IPS-18a (cell line): ENCODE measurements at regions not wholly inside any gene's neighbourhood (a gene's known extent, or its start where the extent isn't known, plus 50 kb on each side); places are given as distances from the start of the nearest gene placed in this dataset.

Experiments
- H3K27ac ChIP-seq: one replicate; pipeline ENCODE4 v1.5.1; 2013; ENCODE audit warnings: low read length
- H3K27me3 ChIP-seq: one replicate; pipeline ENCODE4 v1.6.1; 2013; ENCODE audit warnings: mild to moderate bottlenecking, low read length; ENCODE audit not compliant: control insufficient read depth, insufficient read depth
- H3K36me3 ChIP-seq: one replicate; pipeline ENCODE4 v1.6.1; 2013; ENCODE audit warnings: low read depth, low read length; ENCODE audit not compliant: control insufficient read depth
- H3K4me1 ChIP-seq: one replicate; pipeline ENCODE4 v1.6.1; 2013; ENCODE audit warnings: low read depth, low read length; ENCODE audit not compliant: control insufficient read depth
- H3K4me3 ChIP-seq: one replicate; pipeline ENCODE4 v1.5.1; 2013; ENCODE audit warnings: low read length
- H3K9ac ChIP-seq: one replicate; pipeline ENCODE4 v1.6.1; 2013; ENCODE audit warnings: mild to moderate bottlenecking, low read length, moderate library complexity
- H3K9me3 ChIP-seq: one replicate; pipeline ENCODE4 v1.6.1; 2013; ENCODE audit warnings: low read depth, low read length; ENCODE audit not compliant: control insufficient read depth

DNA sequence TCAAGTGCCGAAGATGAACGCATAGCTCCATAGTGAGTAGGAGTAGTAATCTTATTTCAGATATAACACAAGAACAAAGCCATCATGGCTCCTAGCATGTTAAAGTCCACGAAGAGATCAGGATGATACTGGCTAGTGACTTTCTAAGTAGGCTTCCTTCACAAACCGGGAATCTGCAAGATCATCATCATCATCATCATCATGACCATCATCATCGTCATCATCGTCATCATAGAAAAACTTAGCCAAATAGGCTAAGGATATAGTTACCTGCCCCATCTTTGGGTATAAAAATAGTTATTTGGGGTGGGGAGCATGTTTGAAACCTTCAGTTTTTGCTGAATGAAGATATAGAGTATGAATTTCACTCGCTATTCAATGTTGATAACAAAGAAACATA is 57.9 kb downstream of the PYDC2 start:
- Histone ChIP-seq H3K4me1 (no peaks in the 10 kb centered on the region), H3K9me3 (no peaks in the 10 kb centered on the region), H3K27ac (no peak overlapping the region), H3K36me3 (no peaks in the 10 kb centered on the region), H3K27me3 (no peaks in the 10 kb centered on the region), H3K4me3 (no peak overlapping the region), H3K9ac (no peak overlapping the region)

DNA sequence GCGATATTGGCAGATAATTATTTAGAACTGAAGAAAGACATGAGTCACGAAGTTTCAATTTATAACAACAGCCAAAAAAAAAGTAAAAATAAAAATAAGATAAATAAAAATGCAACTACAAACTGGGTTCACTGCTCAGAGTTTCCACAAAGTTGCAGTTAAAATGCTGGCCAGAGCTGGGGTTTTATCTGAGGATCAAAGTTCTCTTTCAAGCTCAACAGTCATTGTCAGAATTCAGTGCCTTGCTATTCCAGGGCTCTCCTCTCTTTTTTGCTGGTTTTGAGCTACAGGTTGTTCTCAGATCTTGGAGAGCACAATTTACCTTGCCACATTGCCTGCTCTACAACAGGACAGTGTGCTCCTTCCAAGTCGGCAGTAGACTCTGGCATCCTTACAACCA is 60.1 kb downstream of the PYDC2 start:
- Histone ChIP-seq H3K4me1 (no peaks in the 10 kb centered on the region), H3K9me3 (no peaks in the 10 kb centered on the region), H3K27me3 (no peaks in the 10 kb centered on the region), H3K27ac (no peak overlapping the region), H3K36me3 (no peaks in the 10 kb centered on the region), H3K4me3 (no peak overlapping the region), H3K9ac (no peak overlapping the region)

DNA sequence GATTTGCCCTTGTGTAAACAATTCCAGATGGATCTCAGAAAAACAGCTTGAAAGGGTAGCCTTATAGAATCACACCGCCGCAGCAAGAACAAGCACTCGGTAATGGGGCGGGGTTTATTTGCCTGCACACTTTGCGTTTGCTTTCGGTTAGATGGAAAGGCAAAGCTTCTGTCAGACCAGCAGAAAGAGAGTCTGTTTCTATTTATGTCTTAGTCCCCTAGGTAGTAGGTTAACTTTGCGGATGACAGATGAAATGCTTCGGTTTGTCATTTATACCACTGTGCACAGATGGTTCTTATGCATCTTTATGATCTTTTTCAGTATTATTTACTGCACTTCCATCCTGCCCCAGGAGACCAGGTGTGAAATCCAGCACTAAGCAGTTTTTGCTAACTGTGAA is 62.2 kb downstream of the PYDC2 start:
- H3K36me3 ChIP-seq, result no peaks in the 10 kb centered on the region

DNA sequence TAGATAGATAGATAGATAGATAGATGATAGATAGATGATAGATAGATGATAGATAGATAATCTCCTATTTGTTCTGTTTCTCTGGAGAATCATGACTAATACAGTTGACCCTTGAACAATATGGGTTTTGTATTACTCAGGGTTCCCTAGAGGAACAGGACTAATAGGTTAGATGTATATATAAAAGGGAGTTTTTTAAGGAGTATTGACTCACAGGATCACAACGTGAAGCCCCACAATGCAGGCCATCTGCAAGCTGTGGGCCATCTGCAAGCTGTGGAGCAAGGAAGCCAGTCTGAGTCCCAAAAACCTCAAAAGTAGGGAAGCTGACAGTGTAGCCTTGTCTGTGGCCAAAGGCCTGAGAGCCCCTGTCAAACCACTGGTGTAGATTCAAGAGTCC is 67.6 kb downstream of the PYDC2 start:
- Histone ChIP-seq H3K9me3 (no peaks in the 10 kb centered on the region), H3K27ac (no peak overlapping the region), H3K4me1 (no peaks in the 10 kb centered on the region), H3K9ac (no peak overlapping the region), H3K27me3 (no peaks in the 10 kb centered on the region), H3K4me3 (no peak overlapping the region), H3K36me3 (no peaks in the 10 kb centered on the region)

More for the DNA sequence above, 62.2 kb downstream of the PYDC2 start:
- Histone ChIP-seq H3K27me3 (no peaks in the 10 kb centered on the region), H3K9ac (no peak overlapping the region), H3K4me1 (no peaks in the 10 kb centered on the region), H3K9me3 (no peaks in the 10 kb centered on the region), H3K4me3 (no peak overlapping the region), H3K27ac (no peak overlapping the region)

DNA sequence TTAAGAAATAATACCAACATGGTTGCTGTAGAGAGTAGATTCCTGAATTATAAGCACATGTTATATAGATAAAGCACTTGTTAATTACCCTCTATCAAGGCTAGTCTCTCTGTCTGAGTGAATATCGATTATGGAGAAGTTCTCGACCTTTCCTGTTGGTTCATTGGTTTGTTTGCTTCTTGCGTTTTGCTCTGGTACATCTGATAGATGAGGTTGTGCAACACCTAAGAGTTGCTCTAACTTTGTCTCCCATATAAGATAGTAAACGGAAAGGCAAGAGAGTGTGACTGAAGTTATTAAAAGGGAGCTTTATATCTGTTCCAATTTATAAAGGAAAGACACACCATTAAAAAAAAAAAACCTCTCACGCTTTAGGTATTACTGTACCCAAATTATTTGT is 69.0 kb downstream of the PYDC2 start:
- Histone ChIP-seq H3K9ac (no peak overlapping the region), H3K36me3 (no peaks in the 10 kb centered on the region), H3K4me3 (no peak overlapping the region), H3K9me3 (no peaks in the 10 kb centered on the region), H3K27ac (no peak overlapping the region), H3K4me1 (no peaks in the 10 kb centered on the region), H3K27me3 (no peaks in the 10 kb centered on the region)

- Histone ChIP-seq H3K9me3 (no peaks in the 10 kb centered on the region), H3K9ac (no peak overlapping the region), H3K4me1 (no peaks in the 10 kb centered on the region), H3K27me3 (no peaks in the 10 kb centered on the region), H3K4me3 (no peak overlapping the region), H3K27ac (no peak overlapping the region), H3K36me3 (no peaks in the 10 kb centered on the region)
Measured at GRCh38 chr3:191531434-191531972, 70.5 kb downstream of the PYDC2 start.

DNA sequence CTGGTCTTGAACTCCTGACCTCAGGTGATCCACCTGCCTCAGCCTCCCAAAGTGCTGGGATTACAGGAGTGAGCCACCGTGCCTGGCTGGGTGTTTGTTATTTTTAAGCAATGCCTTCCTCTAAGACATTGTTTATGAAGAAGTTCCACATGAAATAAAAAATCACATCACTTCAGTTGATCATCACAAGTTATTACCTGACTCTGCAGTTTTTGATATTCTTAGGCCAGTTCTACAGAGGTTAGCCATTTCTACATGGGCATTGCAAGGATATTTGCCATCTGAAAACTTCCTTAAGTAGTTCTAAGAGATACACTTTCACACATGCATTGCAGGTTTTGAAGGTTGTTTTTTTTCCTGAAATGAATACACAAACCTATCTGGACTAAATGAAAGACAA is 82.1 kb downstream of the PYDC2 start:
- no peaks in the 10 kb centered on the region for H3K4me1 ChIP-seq
- H3K27me3 ChIP-seq, result no peaks in the 10 kb centered on the region

DNA sequence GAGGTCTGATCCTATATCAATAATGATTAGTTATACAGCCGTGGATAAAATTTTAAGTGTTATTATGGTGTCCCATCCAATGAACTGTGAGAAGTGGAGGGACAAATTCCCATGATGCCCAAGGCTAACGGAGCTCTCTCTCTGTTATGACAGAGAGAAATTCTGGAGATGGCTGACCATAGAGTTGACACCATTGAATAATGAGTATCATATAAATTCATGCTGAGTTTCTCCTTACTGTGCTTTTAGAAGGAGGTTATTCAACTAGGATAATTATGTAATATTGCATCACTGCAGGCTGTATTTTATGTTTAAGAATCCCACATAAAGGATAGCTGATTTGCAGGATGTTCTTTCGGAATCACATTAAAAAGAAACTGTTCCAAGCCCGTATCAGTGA is 82.9 kb downstream of the PYDC2 start:
- no peaks in the 10 kb centered on the region for H3K4me1 ChIP-seq
- H3K4me3 ChIP-seq, result no peak overlapping the region
- H3K9ac ChIP-seq, result no peak overlapping the region
- peaks cover 3% of the 10 kb centered on the region for H3K9me3 ChIP-seq
- no peak overlapping the region for H3K27ac ChIP-seq
- no peaks in the 10 kb centered on the region for H3K27me3 ChIP-seq
- no peaks in the 10 kb centered on the region for H3K36me3 ChIP-seq

More for the DNA sequence above, 82.1 kb downstream of the PYDC2 start:
- H3K4me3 ChIP-seq, result no peak overlapping the region
- no peak overlapping the region for H3K9ac ChIP-seq
- H3K9me3 ChIP-seq, result peaks cover 3% of the 10 kb centered on the region
- H3K36me3 ChIP-seq, result no peaks in the 10 kb centered on the region
- no peak overlapping the region for H3K27ac ChIP-seq

- Histone ChIP-seq H3K9me3 (peaks cover 3% of the 10 kb centered on the region), H3K9ac (no peak overlapping the region), H3K27ac (no peak overlapping the region), H3K36me3 (no peaks in the 10 kb centered on the region), H3K4me3 (no peak overlapping the region), H3K27me3 (no peaks in the 10 kb centered on the region), H3K4me1 (no peaks in the 10 kb centered on the region)
Measured at GRCh38 chr3:191549357-191549756, 88.4 kb downstream of the PYDC2 start.

- no peak overlapping the region for H3K27ac ChIP-seq
- H3K27me3 ChIP-seq, result no peaks in the 10 kb centered on the region
- no peak overlapping the region for H3K4me3 ChIP-seq
- H3K36me3 ChIP-seq, result no peaks in the 10 kb centered on the region
- H3K9ac ChIP-seq, result no peak overlapping the region
- peaks cover 6% of the 10 kb centered on the region for H3K4me1 ChIP-seq
- no peaks in the 10 kb centered on the region for H3K9me3 ChIP-seq
Measured at GRCh38 chr3:191555037-191555436, 94.1 kb downstream of the PYDC2 start.

DNA sequence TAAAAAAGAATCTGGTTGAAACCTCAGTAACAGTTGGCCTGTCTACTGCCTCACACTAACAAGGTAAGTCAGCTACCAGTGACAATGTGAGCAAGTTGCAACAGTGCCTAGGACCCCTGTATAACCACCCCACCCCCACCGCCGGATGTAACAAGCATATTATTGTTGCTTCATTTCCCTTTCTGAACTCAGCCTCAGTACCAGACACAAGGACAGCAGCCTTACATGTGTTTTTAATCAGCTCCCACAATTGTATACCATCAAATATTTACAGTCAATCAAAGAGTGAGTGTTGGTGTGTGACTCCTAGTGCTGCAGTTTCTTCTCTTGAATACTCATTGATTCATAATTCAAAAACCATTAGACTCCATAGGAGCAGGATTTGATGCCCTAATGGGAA is 96.4 kb downstream of the PYDC2 start:
- H3K4me3 ChIP-seq, result no peak overlapping the region
- no peaks in the 10 kb centered on the region for H3K9me3 ChIP-seq
- H3K9ac ChIP-seq, result no peak overlapping the region
- H3K36me3 ChIP-seq, result no peaks in the 10 kb centered on the region
- H3K4me1 ChIP-seq, result peaks cover 6% of the 10 kb centered on the region
- no peak overlapping the region for H3K27ac ChIP-seq
- H3K27me3 ChIP-seq, result no peaks in the 10 kb centered on the region

DNA sequence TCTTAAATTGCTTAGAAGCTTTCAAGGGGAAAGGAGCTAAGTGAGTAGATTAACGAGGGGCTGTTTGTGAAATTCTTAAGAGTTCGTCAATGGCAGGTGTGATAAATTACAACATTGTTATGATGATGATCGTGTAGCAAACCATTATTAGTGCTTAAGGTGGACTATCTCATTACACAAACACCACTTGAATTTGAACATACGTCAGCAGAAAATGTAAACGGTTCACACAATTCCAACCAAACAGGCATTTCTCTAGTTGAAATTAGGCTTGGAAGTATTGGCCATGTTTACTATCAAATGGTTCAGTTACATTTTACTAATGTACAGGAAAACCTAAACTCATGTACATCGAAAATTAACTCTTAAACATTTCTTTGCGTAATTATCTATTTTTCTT is 102.8 kb downstream of the PYDC2 start:
- Histone ChIP-seq H3K36me3 (no peaks in the 10 kb centered on the region), H3K27ac (no peak overlapping the region), H3K4me3 (no peak overlapping the region), H3K9me3 (no peaks in the 10 kb centered on the region), H3K27me3 (no peaks in the 10 kb centered on the region), H3K4me1 (no peaks in the 10 kb centered on the region), H3K9ac (no peak overlapping the region)
